GM21786 (cell line): ENCODE measurements at regions not wholly inside any gene's neighbourhood (a gene's known extent, or its start where the extent isn't known, plus 50 kb on each side); places are given as distances from the start of the nearest gene placed in this dataset.
A peak's percentile ranks its signal among the peaks of the same experiment; 100 is the strongest.
"Not testable (repeated sequence)": the region's sequence is repeated elsewhere in the genome, so short reads cannot be mapped to it uniquely, and the experiment has no call there.

Experiments
- ATAC-seq: cut with Tn5 transposase; IDR thresholded peaks from one replicate; pipeline ENCODE4 v1.9.1; 2021; ENCODE audit not compliant: unreplicated experiment

GRCh38 chr3:81375921-81376320 is 385.5 kb downstream of the GBE1 start:
- ATAC-seq: no peak

GRCh38 chr3:81364411-81364810 is 397.0 kb downstream of the GBE1 start:
- no peak for ATAC-seq

- ATAC-seq: no peak
Measured at GRCh38 chr3:81363816-81364215, 397.6 kb downstream of the GBE1 start.

GRCh38 chr3:81354119-81354518 is 407.3 kb downstream of the GBE1 start:
- ATAC-seq: no peak

GRCh38 chr3:81352867-81353266 is 408.6 kb downstream of the GBE1 start:
- peak; percentile 69 for ATAC-seq

- no peak for ATAC-seq
Measured at GRCh38 chr3:81349816-81350340, 411.6 kb downstream of the GBE1 start.

GRCh38 chr3:81339040-81339845 is 422.2 kb downstream of the GBE1 start:
- peak; percentile 93 for ATAC-seq

GRCh38 chr3:81336470-81336869 is 425.0 kb downstream of the GBE1 start:
- ATAC-seq: no peak

GRCh38 chr3:81329835-81330234 is 431.6 kb downstream of the GBE1 start:
- ATAC-seq: not testable (repeated sequence)

GRCh38 chr3:81326245-81326644 is 435.2 kb downstream of the GBE1 start:
- ATAC-seq: no peak

GRCh38 chr3:81320862-81321261 is 440.6 kb downstream of the GBE1 start:
- no peak for ATAC-seq

GRCh38 chr3:81315030-81315429 is 446.4 kb downstream of the GBE1 start:
- ATAC-seq: no peak

GRCh38 chr3:81311321-81311720 is 450.1 kb downstream of the GBE1 start:
- ATAC-seq: no peak

- ATAC-seq: no peak
Measured at GRCh38 chr3:81308306-81308705, 453.1 kb downstream of the GBE1 start.

- ATAC-seq: no peak
Measured at GRCh38 chr3:81307221-81307620, 454.2 kb downstream of the GBE1 start.

GRCh38 chr3:81303321-81303720 is 458.1 kb downstream of the GBE1 start:
- no peak for ATAC-seq

GRCh38 chr3:81302045-81302444 is 459.4 kb downstream of the GBE1 start:
- ATAC-seq: no peak

GRCh38 chr3:81301230-81301629 is 460.2 kb downstream of the GBE1 start:
- no peak for ATAC-seq

GRCh38 chr3:81300324-81300927 is 461.0 kb downstream of the GBE1 start:
- ATAC-seq: no peak

GRCh38 chr3:81299481-81299880 is 462.0 kb downstream of the GBE1 start:
- ATAC-seq: no peak

GRCh38 chr3:81295906-81296577 is 465.4 kb downstream of the GBE1 start:
- ATAC-seq: no peak

GRCh38 chr3:81293156-81293555 is 468.3 kb downstream of the GBE1 start:
- no peak for ATAC-seq
